ENCODE measurements at regions not wholly inside any gene's neighbourhood (a gene's known extent, or its start where the extent isn't known, plus 50 kb on each side); places are given as distances from the start of the nearest gene placed in this dataset.

DNA sequence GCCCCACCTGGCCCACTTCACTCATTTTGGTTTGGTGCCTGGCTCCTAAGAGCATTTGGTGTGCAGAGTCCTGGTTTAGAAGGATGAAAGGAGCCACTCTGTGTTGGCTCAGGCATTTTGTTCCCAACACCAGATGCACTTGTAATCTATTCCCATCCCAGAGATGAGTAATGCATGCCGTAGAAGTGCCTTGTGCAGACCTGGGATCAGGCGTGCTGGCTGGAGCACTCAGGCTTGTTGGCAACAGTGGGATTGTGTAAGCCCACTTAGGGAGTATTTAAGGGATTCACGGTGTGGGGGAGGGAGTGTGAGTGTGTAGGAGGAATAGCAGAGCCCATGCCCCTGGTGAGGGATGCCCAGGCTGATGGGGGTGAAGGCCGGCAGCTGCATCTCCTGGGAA, 501.5 kb upstream of the TBX3 start:
- no peak for DNase-seq (ENCODE audit: low read depth in 2 of 2)

DNA sequence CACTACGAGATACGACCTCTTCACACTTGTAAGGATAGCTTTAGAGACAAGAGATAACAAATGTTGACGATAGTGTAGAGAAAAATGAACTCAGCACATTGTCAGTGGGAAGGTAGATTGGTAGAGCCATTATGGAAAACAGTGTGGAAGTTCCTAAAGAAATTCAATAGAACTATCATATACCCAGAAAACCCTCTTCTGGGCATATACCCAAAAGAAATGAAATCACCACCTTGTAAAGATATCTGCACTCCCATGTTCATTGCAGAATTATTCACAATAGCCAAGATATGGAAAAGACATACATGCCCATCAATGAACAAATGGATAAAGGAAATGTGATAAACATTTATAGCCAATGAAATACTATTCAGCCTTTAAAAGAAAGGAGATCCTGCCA, 499.8 kb upstream of the TBX3 start:
- DNase-seq (ENCODE audit: low read depth in 2 of 2): no peak

DNA sequence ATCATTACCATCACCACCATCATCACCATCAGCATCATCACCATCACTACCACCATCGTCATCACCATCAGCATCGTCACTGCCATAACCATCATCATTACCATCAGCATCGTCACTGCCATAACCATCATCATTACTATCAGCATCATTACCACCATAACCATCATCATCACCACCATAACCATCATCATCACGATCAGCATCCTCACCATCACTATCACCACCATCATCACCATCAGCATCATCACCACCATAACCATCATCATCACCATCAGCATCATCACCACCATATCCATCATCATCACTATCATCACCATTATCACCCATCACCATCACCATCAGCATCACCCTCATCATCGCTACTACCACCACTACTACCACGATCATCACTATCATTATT, 493.9 kb upstream of the TBX3 start:
- DNase-seq (ENCODE audit: low read depth in 2 of 2): no peak

DNA sequence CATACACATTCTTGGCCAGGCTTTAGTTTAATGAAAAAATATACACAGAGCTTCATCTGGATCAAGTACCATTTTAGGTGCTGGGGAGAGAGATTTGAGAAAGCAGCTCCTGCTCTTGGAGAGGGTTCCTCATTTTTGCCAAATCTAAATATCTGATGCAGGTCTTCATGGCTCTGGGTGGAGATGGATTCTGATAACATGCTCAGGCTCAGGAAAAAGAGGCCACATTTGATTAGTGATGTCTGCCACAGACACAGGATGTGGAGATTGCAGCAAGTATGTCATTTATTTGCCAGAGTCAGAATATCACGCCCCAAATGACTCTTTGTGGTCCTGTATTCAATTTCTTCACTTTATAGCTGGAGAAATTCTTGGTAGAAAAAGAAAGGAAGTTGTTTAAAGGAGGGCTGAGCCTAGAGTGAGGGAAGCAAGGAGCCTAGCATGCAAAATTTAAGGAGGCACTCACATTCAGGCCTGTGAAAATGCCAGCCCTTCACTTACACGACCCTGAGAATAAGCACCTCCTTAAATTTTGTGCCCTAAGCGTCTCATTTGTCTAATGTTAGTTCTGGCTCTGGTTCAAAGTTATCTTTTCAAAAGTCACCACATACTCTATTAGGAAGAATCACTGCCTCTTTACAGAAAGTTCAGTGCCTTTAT, 492.9 kb upstream of the TBX3 start:
- DNase-seq (ENCODE audit: low read depth in 2 of 2): no peak

DNA sequence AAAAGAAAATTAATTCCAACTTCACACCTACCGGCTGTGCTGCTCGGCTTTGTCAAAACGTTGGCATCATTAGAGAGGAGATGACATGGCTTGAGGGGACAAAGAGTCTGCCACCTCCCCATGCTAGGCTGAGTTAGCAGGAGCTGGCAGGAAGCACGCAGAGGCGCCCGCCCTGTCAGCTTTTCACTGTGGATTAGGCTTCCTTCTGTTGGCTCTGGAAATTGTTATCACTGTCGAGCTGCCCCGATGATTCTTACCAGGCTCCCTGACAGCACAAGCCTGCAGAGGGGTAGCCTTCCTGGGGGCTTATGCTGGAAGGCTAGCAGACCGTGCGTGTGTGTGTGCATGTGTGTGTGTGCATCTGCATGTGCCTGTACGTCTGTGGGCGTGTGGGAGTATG, 490.9 kb upstream of the TBX3 start:
- no peak for DNase-seq (ENCODE audit: low read depth in 2 of 2)

DNA sequence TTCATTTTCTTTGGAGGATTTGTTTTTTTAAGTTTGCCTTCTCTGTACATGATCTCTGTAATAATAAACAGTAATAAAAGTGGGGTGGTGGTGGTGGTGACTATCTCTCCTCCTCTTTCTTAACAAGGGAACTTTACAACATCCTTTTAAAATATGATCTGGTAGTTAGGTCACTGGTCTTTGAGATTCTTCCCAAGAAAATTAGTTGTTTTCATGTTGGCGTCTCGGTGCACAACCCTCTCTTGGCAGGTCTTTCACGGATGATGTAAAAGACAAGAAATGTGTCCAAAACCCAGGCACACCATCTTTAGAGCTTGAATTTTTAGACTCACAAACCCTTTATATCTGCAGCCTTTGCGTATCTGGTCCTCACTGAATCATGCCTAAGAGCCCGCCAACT, 488.5 kb upstream of the TBX3 start:
- DNase-seq (ENCODE audit: low read depth in 2 of 2): peak in 1 of 2 experiments; percentile 12

DNA sequence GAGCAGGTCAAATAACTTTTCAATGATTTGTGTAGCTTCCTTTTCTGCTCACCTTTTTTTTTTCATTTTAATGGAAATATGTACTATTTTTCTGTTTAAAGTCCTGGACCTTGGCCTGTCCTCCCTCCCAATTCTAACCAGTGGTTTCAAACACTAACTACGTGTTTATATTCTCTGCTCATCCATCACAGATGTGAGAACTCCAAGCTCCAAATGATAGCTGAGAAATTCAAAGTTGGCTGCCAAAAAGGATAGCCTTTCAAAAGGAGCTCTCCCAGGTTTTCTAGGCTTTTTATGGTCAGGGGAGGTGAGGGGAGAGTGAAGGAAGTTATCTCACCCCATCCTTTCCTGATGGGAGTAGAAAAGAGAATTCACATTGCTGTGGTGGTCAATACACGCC, 486.0 kb upstream of the TBX3 start:
- DNase-seq (ENCODE audit: low read depth in 2 of 2): no peak

DNA sequence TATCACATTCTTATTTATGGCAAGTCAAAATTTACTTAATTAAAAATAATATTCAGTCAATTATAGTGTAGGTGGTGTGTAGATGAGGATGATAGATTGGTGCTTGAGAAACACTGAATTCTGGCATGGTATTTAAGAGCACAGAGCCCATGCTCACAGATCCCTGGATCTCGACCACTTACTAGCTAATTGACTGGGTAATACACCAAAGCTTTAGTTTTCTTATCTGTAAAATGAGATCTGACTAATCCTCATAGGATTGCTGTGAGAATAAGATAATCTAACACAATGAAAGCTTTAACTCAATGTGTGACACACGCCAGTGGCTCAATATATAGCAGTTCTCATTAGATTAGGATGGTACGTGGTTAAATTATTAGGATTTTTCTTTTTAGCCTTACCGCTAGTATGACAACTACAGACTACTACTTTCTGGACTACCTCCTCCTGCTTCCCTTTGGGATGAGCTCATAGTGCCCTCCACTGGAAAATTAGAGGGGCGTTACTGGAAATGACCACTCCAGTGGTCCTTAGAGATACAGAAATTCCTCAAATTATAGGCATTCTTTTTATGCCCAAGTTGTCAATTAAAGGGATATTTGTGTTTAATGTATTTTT, 482.8 kb upstream of the TBX3 start:
- peak in 1 of 2 experiments; percentile 13 for DNase-seq (ENCODE audit: low read depth in 2 of 2)

DNA sequence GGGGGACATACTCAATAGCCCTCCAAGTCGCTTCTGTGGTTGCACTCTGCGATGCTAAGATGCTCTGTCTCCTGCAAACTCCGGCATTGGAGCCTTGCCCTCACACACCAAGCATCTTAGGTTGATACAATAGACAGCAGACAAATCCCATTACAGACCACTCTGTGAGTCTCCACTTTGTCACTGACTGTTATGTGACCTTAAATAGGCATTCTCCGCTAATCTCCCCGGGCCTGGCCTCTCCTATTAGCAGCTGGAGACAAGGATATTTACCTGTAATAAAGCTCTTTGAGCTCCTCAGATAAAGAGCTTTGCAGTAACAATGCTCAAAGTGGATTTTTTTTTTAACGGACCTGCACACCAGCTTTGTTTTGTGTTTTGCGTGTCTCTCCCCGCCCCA, 479.7 kb upstream of the TBX3 start:
- no peak for DNase-seq (ENCODE audit: low read depth in 2 of 2)

DNA sequence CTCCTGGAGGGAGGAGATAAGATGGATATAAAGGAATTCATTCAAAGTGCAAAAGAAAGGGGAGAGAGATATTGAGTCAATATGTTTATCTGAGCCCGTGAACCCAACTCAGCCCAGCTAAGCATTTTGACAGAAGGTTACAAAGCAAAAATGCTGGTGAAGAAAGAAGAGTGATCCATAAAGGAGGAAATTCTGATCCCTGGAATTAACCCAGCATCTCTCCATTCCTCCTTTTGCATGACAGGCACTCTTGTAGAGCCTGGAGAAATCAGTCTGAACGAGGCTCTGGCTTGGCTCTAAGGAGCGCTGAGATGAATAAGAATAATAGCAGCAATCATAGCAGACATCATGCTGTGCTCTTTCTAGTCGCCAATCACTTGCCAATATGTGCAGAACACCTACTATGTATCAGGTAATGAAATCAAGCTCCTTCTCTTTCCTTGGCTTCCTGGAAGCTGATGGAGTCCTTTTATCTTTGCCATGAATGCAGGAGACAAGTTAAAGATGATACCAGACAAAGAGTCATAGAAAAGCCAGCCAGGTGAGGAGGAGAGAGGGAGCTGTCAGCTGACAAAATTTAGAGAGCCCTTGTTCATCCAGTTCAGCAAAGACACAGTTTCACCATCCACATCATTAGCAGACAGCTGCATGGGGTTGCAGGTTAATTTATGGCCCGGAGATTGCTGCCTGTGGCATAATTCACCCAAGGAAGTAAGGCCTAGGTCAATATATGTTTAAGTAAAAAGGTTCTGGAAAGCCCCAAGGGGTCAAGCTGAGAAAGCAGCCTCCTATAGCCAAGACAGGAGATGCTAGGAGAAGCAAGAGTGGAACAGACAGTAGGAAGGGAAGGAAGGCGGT, 476.5 kb upstream of the TBX3 start:
- DNase-seq (ENCODE audit: low read depth in 2 of 2): no peak

DNA sequence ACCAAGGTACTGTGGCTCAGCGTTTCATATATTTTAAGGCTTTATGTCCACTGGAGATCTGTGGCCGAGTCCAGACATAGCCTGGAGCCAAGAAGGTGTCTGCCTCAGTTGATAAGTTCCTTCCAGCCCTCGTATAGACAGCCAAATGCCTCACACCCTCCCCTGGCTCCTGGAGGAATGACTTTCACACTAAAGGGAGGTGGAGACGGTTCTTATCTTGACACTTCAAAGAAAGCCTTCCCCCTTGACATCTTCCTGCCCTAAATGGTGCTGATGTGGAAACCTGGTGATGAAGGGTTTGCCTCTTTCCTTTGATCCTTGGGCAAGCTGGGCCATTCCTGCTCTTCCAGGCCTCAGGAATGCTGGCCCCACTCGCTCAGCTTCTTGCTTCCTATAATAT, 474.8 kb upstream of the TBX3 start:
- no peak for DNase-seq (ENCODE audit: low read depth in 2 of 2)

DNA sequence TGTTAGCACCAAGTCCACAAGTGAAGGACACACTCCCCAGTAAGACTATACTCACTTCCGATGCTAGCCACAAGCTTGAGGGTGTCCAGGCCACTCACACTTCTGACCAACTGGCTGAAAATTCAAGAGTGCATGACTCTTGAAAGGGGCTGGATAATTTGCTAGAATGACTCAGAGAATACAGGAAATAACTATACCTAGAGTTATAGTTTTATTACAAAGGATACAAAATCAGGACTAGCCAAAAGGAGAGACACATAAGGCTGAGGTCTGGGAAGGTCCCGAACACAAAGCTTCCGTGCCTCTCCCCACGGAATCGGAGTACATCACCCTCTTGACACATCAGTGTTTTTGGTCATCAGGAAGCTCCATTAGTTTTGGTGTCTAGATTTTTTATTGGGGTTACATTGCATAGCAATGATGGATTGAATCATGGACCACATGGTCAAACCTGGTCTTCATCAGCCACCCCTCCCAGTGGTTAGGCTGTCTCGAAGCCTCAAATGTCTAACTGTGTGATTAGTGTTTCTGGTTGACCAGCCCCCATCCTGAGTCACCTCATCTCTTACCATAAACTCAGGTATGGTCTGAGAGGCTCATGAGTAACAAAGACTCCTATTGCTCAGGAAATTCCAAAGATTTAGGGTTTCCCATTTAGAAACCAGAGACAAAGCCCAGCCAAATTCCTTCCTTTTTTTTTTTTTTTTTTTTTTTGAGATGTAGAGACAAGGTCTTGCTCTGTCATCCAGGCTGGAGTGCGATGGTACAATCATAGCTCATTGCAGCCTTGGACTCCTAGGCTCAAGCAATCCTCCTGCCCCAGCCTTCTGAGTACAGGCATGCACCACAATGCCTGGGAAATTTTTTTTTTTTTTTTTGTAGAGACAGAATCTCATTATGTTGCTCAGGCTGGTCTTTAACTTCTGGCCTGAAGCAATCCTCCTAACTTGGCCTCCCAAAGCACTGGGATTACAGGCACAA, 472.0 kb upstream of the TBX3 start:
- DNase-seq (ENCODE audit: low read depth in 2 of 2): peak; percentile 94 to 95

DNA sequence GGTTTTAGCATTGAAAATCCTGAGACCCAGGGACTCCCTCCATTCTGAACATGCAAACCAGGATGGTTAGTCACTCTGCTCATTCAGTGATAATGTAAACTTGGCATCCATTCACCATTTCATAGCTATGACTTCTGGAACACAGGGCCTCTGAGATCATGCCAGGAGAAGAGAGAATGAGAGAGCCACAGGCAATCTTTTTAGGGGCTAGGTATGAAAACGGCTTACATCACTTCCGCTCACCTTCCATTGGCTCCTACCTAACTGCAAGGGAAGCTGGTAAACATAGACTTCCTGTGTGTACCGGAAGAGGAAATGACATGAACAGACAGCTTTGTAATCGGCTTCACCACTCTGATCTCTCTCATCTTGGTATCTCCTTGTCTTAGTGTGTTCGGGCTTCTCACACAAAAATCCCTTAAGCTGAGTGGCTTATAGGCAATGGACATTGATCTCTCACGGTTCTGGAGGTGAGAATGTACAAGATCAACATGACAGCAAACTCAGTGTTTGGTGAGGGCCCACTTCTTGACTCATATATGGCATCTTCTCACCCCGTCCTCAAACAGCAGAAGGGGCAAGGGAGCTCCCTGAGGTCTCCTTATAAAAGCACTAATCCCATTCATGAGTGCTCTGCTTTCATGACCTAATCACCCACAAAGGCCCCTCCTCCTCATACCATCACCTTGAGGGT, 465.9 kb upstream of the TBX3 start:
- DNase-seq (ENCODE audit: low read depth in 2 of 2): peak; percentile 77 to 80

DNA sequence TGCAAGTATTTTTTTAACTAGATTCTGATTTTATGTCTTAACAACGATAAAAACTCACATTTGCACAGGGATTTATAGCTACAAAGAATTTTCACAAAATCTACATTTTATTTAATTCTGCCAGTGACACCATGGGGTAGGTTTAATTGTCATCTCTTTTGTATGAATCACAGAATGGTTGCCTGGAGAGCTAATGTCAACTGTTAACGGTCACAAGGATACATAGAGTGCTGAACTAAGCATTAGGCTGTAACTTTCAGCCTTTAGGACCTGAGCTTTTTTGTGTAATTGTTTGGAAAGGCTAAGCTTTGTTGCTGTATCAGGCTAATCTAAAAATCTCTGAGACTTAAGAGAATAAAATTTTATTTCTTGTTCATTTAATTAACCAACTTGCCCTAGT, 465.3 kb upstream of the TBX3 start:
- no peak for DNase-seq (ENCODE audit: low read depth in 2 of 2)

DNA sequence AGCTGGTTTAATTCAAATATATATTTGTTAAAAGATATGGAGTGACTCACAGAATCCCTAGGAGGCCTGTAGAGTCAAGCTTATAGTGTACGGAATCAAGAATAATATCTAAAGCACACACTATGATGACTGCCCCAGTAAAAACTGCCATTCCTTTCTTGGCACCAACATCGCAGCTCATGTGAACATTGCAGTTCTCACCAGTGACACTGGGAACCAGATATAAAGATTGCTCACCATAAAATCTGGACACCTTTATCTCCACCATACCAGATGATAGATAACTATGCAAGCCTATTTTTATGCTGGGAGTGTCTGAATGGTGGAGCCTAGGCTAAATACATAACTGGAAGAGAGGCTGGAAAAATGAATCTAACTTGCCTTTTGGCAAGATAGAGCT, 463.9 kb upstream of the TBX3 start:
- DNase-seq (ENCODE audit: low read depth in 2 of 2): no peak

DNA sequence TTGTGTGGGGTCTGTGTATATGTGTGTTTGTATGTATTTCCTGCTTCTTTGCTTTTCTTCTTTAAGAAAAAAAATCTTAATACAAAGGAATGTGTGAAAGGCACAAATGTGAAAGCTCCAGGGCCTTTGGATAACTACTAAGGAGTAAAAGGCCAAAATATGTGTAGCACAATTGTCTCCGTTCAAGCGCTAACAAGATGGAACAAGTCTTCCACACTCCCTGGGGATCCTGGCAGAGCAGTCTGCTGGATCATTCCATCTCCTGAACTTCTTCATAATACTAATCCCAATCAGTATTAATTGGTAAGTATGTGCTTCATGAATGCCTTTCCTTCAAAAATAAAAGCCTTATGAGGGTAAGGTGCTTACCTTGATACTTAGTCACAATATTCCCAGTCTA, 462.5 kb upstream of the TBX3 start:
- no peak for DNase-seq (ENCODE audit: low read depth in 2 of 2)

DNA sequence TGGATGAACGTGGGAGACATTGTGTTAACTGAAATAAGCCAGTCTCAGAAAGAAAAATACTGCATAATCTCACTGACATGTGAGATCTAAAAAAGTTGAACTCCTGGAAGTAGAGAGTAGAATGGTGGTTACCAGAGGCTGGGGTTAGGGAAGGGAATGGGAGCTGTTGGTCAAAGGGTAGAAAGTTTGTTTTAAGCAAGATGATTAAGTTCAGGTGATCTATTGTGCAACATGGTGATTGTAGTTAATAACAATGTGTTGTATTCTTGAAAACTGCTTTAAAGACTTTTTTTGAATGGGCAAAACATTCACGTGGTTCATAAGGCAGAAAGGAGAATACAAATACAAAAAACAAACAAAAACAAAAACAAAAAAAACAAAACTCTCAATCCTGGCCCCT, 460.4 kb upstream of the TBX3 start:
- DNase-seq (ENCODE audit: low read depth in 2 of 2): no peak

DNA sequence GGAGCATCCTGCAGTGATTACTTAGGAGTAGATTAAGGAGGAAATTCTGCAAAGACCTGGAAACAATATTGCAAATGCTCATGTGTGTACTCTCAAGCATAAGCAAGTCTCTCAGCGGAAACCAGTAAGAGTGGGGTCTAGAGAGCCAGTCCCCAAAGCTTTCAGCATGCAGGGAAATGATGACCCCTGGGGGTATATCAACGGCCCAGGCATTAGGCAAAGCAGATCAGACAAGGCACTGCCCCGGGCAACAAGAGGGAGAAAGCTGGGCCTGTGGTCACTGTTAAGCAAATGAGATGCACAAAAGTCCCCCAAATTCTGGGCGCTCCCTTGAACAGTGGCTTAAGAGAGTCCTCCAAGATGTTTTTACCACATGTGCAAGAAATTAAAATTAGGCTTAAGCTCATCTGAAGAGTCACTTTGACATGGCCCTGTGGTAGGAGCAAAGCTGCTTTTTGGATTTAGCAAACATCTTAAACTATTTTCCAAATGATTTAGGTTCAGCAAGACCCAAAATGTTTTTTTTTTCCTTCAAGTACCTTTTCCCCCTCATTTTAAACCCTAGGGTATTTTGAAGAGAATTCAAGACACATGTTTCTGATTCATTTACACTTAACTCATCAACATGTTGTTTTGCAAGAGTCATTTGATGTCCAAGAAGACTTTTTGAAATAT, 457.1 kb upstream of the TBX3 start:
- DNase-seq (ENCODE audit: low read depth in 2 of 2): no peak

DNA sequence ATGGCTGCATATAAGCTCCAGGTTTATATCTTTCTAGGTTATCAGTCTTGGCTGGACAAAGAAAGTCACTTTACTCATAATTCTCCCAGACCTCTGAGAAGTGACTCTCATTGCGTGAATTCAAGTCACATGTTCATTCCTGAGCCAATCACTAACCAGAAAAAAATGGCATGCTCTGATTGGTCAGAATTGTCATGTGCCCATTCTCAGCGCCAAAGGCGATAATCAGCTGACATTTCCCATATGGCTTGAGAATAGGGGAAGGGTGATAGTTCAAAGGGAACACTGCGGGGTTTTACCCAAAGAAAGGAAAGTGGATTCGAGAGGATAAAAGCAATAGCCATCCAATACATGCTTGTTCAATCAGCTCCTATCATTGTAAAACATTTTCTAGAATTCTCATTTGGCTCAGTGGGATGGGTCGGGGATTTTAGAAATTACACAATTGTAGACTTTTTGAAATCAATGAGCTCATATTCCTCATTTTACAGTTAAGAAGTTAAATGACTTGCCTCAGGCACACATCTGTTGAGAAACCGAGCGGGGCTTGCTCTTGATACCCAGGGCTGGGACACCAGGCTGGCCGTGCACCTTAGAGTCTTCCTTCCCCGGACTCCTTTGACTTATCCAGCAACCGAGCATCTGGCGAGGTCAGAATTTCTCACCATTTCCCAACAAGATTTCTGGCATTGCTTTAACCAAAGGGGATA, 454.0 kb upstream of the TBX3 start:
- DNase-seq (ENCODE audit: low read depth in 2 of 2): no peak

DNA sequence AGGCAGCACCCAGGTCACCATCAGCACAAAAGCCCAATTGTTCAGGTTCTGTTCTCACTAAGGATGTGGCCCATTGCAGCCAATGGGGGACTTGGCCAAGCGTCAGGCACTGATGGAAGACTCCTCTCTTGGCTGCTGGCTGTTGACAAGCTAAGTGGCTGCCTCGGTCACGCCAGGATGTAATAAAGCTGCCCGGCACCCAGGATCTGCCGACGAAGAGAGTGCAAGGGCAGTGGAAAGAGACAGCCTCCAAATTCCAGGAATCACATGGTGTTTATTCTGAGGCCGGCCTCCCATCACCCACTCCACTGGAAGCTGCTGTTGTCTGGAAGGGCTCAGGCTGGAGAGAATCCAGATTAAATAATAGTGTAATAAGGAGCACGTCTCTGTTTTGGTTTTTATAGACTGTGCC, 451.8 kb upstream of the TBX3 start:
- DNase-seq (ENCODE audit: low read depth in 2 of 2): no peak
